Kidney epithelial cell (primary cell): ENCODE measurements at regions not wholly inside any gene's neighbourhood (a gene's known extent, or its start where the extent isn't known, plus 50 kb on each side); places are given as distances from the start of the nearest gene placed in this dataset.

ENCODE experiments used
- DNase-seq: peaks from one replicate; pipeline ENCODE4 v3.0.0-alpha.2; 2010; ENCODE audit warnings: low read depth
- H3K27me3 ChIP-seq: 2 replicates; pipeline ENCODE4 v1.6.0; 2011; ENCODE audit warnings: low read length; ENCODE audit not compliant: control insufficient read depth, insufficient read depth
- H3K36me3 ChIP-seq: 2 replicates; pipeline ENCODE4 v1.5.1; 2011; ENCODE audit warnings: low read length; ENCODE audit not compliant: control insufficient read depth, insufficient read depth
- H3K4me3 ChIP-seq: 2 replicates; pipeline ENCODE4 v1.5.1; 2011; ENCODE audit warnings: low read depth, mild to moderate bottlenecking, control low read depth, low read length
- TF ChIP-seq, protein P1 (sequence below): IDR thresholded peaks from 2 replicates; pipeline ENCODE4 v1.5.1; 2011; ENCODE audit warnings: mild to moderate bottlenecking, moderate library complexity, low read length, control low read depth, inconsistent platforms; ENCODE audit not compliant: insufficient read depth, poor library complexity, severe bottlenecking

DNA sequence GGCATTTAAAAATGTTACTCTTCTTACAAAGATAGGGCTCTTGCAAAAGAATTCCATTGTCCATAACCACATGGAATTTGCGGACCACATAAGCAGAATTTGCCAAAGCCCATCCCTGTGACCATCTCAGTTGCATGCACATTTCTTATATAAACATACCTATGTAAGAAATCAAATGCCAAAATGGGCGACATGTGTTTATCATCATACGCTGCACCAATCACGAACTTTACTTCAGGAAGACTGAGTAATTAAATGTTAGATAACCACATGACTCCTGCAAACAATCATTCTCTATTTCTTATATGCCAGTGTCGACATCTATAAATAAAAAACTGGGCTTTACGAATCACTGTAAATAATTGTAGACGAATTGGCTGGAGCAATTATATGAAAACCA lies 186.1 kb upstream of the RBMS1 start:
- no peak for DNase-seq
- H3K36me3 ChIP-seq = no peaks in the 10 kb centered on the region
- H3K27me3 ChIP-seq = no peaks in the 10 kb centered on the region
- no peak overlapping the region for H3K4me3 ChIP-seq
- TF ChIP-seq, protein P1, sequence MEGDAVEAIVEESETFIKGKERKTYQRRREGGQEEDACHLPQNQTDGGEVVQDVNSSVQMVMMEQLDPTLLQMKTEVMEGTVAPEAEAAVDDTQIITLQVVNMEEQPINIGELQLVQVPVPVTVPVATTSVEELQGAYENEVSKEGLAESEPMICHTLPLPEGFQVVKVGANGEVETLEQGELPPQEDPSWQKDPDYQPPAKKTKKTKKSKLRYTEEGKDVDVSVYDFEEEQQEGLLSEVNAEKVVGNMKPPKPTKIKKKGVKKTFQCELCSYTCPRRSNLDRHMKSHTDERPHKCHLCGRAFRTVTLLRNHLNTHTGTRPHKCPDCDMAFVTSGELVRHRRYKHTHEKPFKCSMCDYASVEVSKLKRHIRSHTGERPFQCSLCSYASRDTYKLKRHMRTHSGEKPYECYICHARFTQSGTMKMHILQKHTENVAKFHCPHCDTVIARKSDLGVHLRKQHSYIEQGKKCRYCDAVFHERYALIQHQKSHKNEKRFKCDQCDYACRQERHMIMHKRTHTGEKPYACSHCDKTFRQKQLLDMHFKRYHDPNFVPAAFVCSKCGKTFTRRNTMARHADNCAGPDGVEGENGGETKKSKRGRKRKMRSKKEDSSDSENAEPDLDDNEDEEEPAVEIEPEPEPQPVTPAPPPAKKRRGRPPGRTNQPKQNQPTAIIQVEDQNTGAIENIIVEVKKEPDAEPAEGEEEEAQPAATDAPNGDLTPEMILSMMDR = no peak

DNA sequence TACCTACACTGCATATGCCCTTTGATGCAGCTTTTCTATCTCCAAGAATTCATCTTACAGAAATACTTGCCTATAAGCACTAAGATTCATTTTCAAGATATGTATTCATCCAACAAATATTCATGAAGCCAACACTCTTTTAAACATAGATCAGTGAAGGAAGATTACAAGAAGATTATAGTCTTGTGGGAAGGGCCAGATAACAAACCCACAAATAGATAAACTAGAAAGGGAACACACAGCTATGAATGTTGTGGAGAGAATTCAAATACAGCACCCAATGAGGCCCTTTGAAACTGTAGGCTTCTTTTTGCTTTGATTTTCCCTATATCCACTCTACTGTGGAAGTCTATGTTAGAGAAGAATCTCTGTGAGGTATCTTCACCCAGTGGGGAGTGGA lies 186.7 kb upstream of the RBMS1 start:
- TF ChIP-seq, protein P1 = no peak
- DNase-seq = no peak
- Histone ChIP-seq H3K36me3 (no peaks in the 10 kb centered on the region), H3K4me3 (no peak overlapping the region), H3K27me3 (no peaks in the 10 kb centered on the region)

DNA sequence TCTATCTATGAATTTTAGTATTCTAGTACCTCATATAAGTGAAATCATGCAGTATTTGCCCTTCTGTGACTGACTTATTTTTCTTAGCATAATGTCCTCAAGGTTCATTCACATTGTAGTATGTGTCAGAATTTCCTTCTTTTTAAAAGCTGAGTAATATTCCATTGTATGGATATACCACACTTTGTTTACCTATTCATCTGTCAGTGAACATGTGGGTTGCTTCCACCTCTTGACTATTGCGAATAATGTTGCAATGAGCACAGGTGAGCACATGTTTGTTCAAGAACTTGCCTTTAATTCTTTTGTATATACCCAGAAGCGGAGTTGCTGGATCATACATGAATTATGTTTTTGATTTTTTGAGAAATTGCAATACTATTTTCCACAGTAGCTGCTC lies 187.4 kb upstream of the RBMS1 start:
- no peak overlapping the region for H3K4me3 ChIP-seq
- H3K27me3 ChIP-seq = no peaks in the 10 kb centered on the region
- TF ChIP-seq, protein P1 = no peak
- H3K36me3 ChIP-seq = no peaks in the 10 kb centered on the region
- no peak for DNase-seq

DNA sequence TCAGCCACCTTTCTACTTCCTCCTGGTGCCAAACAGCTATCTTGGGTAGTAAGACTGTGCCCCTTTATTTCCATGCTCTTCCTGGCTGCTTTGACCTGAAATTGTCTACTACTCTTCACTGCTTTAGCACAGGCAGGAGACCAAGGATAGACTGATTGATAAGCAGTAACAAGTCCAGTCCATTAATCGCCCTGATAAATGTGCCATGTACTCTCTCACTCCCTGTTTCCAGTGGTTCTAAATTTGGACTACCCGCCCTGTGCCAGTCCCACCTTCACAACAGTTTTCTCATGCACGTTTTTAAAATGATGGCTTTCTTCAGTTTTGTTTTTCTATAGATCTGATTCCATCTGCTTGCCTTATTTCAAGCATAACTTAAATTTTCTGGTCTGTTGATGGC lies 189.6 kb upstream of the RBMS1 start:
- H3K4me3 ChIP-seq = no peak overlapping the region
- H3K36me3 ChIP-seq = no peaks in the 10 kb centered on the region
- no peak for DNase-seq
- TF ChIP-seq, protein P1 = no peak
- no peaks in the 10 kb centered on the region for H3K27me3 ChIP-seq

DNA sequence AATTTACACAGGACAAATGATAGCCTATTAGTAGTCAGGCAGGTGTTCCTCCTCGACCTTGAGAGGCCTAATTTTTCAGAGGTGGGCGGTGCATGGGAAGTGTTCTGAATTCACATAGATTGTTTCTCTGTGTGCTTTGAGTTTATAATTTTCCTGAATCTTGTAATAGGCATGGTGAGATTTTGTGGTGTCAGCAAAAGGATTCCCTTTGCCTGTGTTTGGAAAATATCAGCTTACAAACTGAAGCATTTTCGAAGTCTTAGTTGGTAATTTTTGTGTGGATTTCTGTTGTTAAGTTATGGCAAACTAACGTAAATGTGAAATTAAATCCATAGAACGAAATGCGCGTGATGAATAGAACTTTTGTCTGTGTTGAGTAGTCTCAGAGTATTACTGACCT lies 194.0 kb upstream of the RBMS1 start:
- H3K27me3 ChIP-seq = no peaks in the 10 kb centered on the region
- no peaks in the 10 kb centered on the region for H3K36me3 ChIP-seq
- H3K4me3 ChIP-seq = no peak overlapping the region
- DNase-seq = no peak
- TF ChIP-seq, protein P1 = no peak

DNA sequence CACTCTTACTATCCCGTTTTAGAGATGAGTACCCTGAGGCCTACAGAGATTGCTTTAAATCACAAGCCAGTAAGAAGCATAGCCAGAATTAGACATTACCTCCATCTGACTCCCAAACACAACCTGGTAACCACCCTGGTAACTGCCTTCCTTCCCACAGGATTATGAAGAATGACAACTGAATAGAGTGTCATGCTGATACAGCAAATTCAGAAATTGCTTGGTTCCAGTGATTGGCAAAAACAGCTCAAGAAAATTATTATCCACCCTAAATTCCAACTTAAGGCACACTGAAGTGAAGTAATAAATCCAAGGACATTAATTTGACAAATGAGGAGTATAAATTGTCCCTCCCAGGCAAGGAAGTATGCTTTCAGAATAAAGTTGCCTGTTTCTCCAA lies 195.8 kb upstream of the RBMS1 start:
- H3K36me3 ChIP-seq = no peaks in the 10 kb centered on the region
- no peaks in the 10 kb centered on the region for H3K27me3 ChIP-seq
- H3K4me3 ChIP-seq = no peak overlapping the region
- no peak for DNase-seq
- TF ChIP-seq, protein P1 = no peak
